ENCODE measurements at regions not wholly inside any gene's neighbourhood (a gene's known extent, or its start where the extent isn't known, plus 50 kb on each side); places are given as distances from the start of the nearest gene placed in this dataset.
"Not testable (repeated sequence)": the region's sequence is repeated elsewhere in the genome, so short reads cannot be mapped to it uniquely, and the experiment has no call there.

GRCh38 chr10:31124852-31125251 lies 93.2 kb upstream of the ZNF438 start:
- DNase-seq: peak in 2 of 4 experiments; percentile 10 to 11

- no peak for DNase-seq
Measured at GRCh38 chr10:31125789-31126188, 94.1 kb upstream of the ZNF438 start.

- no peak for DNase-seq
Measured at GRCh38 chr10:31126593-31126992, 94.9 kb upstream of the ZNF438 start.

GRCh38 chr10:31128536-31128935 lies 96.9 kb upstream of the ZNF438 start:
- DNase-seq: peak; percentile 33 to 75 (median 68)

GRCh38 chr10:31129271-31129670 lies 97.6 kb upstream of the ZNF438 start:
- DNase-seq: no peak

GRCh38 chr10:31129880-31130405 lies 98.3 kb upstream of the ZNF438 start:
- no peak for DNase-seq

GRCh38 chr10:31130406-31130805 lies 98.7 kb upstream of the ZNF438 start:
- no peak for DNase-seq

GRCh38 chr10:31131251-31131650 lies 99.6 kb upstream of the ZNF438 start:
- no peak for DNase-seq

GRCh38 chr10:31132681-31133244 lies 101.1 kb upstream of the ZNF438 start:
- DNase-seq: no peak

- no peak for DNase-seq
Measured at GRCh38 chr10:31133251-31133791, 101.7 kb upstream of the ZNF438 start.

- peak; percentile 28 to 67 (median 50) for DNase-seq
Measured at GRCh38 chr10:31133792-31134310, 102.2 kb upstream of the ZNF438 start.

GRCh38 chr10:31134311-31134952 lies 102.8 kb upstream of the ZNF438 start:
- peak in 3 of 4 experiments; percentile 10 to 27 (median 21) for DNase-seq

GRCh38 chr10:31135171-31135570 lies 103.5 kb upstream of the ZNF438 start:
- no peak for DNase-seq

GRCh38 chr10:31135791-31136190 lies 104.1 kb upstream of the ZNF438 start:
- not testable (repeated sequence) for DNase-seq

GRCh38 chr10:31136386-31136785 lies 104.7 kb upstream of the ZNF438 start:
- DNase-seq: no peak

- no peak for DNase-seq
Measured at GRCh38 chr10:31136930-31137885, 105.5 kb upstream of the ZNF438 start.

GRCh38 chr10:31138026-31138553 lies 106.4 kb upstream of the ZNF438 start:
- no peak for DNase-seq

- no peak for DNase-seq
Measured at GRCh38 chr10:31139497-31139896, 107.8 kb upstream of the ZNF438 start.

GRCh38 chr10:31140716-31141115 lies 109.1 kb upstream of the ZNF438 start:
- no peak for DNase-seq

GRCh38 chr10:31142026-31142425 lies 110.4 kb upstream of the ZNF438 start:
- DNase-seq: no peak

- DNase-seq: no peak
Measured at GRCh38 chr10:31143331-31143935, 111.8 kb upstream of the ZNF438 start.

- no peak for DNase-seq
Measured at GRCh38 chr10:31145986-31146385, 114.3 kb upstream of the ZNF438 start.

Measured in suppressor macrophage (primary cell).